NOMO-1 treated with dmso at 0.1 percent for 144 hours (cell line): ENCODE measurements at regions not wholly inside any gene's neighbourhood (a gene's known extent, or its start where the extent isn't known, plus 50 kb on each side); places are given as distances from the start of the nearest gene placed in this dataset.

ENCODE experiments used
- DNase-seq: peaks from one replicate; lab custom pipeline; 2025; ENCODE audit not compliant: unreplicated experiment; lab: John Stamatoyannopoulos, UW

DNA sequence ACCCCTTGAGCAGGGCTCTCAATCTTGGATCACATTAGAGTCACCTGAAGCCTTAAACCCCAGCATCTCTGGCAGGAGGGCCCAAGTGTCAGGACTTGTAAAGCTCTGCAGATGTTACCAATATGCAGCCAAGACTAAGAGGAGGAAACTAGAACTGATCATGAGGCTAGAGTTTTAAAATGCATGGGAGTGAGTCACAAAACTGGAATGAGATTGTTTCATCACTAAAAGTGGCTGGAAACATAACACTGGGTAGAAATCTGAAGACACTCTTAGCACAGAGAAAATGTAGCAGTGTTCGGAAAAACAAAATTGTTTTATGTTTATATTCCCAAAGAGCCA, 63.3 kb upstream of the GHITM start:
- DNase-seq: no peak

DNA sequence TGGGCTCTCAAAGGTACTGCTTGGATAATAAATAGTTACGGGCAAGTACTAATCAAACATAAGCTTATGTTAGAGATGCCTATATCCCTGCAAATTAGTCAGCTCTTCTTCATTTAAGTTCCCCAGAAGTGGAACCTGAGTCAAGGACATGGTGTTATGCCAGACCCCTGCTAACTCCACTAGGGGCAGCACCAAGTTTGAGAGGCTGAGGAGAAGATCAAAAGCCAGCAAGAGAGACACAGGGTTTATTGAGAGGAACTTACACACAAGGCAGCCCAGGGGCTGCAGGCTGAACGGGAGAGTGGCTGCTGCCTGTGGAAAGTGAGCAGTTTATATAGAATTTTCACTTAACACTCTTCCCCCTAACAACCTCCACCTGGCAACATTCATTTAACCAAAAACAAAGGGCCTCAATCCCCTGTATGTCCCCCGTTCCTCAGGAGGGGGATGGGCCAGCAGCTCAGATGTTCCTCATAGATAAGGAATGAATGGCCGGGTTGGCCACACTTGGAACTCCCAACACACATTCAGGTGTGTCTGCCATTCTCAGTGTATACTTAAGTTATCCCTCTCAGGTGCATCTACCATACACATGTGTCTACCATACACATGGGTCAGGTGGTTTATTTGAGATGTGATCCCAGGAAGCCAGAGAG, 62.6 kb upstream of the GHITM start:
- no peak for DNase-seq

DNA sequence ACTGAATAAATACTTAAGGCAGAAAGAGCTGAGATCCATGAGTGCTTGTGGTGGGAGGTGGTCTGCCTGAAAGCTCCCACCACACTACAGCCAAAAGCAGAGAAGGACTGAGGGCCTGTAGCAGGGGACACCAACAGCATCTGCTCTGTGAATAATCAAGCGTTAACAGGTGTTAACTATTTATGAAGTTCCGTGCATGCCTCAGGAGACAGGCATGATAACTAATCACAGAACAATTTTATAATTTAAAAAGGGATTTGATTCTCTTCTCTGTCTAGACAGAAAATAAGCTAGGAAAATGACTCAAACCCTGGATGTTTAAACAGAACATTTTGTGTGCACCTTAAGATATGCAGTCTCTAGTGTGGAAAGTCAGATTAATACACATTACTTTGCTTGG, 61.5 kb upstream of the GHITM start:
- no peak for DNase-seq

DNA sequence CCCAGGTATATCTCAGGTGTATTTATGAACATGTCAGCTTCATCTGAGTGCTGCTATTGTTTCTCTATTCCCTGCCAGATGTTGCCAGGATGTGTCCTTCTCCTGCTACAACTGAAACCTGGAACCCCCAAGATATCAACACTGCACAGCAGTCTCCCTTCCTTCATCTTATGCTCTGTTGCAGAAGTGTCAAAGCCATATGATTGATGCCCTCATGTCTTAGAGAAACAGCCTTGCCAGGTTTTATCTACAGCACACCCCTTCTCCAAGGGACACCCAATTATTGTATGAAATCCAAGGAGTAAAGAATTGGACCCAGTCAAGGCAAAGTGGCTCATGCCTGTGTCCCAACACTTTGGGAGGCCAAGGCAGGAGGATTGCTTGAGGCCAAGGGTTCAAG, 60.5 kb upstream of the GHITM start:
- DNase-seq: no peak

DNA sequence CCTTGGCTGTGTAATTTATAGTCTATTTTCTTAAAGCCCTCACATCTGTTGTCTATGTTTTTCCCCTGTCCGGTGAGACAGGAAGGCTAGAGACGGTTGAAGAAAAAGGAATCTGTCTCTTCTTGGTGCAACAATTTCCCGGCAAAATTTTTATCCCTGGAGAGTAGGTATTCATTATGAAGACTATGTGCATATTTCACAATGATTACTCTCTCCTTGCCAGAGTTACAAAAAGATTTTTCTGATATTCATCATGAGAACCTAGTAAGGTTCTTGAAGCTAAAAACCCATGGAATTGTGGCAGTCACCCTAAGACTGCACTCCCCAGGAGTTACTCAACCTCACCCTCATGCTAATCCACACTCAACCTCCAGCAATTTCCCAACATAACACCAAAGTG, 55.0 kb upstream of the GHITM start:
- no peak for DNase-seq

DNA sequence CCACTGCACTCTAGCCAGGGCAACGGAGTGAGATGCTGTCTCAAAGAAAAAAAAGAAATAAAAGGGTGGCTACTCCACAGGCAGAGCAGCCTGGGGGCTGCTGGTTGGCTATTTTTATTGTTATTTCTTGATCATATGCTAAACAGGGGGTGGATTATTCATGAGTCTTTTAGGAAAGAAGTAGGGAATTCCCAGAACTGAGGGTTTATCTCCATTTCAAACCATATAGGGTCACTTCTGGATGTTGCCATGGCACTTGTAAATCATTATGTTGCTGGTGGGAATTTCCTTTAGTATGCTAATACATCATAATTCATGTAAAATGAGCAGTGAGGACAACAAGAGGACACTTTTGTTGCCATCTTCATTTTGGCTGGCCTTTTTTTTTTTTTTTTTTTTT, 52.1 kb upstream of the GHITM start:
- DNase-seq: no peak

DNA sequence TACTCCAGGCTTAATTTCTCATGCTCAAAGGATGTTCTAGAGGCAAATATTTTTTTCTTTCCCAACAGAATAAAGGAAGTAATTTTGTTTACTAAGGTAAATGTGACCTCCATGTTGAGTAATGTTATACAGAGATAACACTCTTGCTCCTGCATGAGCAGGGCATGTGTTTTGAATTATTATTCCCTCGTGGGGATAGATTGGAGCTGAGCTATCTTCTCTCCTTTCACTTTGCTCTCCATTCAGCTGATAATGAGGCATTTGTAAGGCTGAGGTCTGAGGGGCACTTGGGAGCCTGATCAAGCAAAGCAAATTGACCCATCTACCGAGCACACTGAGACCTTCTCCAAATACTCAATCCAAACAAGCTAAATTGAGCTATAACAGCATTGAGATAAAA, 50.7 kb upstream of the GHITM start:
- DNase-seq: no peak

DNA sequence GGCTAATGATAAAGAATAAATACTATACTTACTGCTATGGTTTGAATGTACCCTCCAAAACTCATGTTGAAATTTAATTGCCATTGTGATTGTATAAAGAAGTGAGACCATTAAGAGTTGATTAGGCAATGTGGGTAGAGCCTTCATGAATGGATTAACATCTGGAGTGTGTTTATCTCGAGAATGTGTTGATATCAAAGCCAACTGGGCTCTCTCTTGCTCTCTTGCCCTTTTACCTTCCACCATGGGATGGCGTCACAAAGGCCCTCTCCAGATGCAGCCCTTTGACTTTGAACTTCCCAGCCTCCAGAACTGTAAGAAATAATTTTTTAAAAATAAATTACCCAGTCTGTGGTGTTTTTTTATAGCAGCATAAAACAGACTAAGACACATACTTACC, 50.1 kb upstream of the GHITM start:
- no peak for DNase-seq
